Smooth muscle cell (in vitro differentiated cells): ENCODE measurements at regions not wholly inside any gene's neighbourhood (a gene's known extent, or its start where the extent isn't known, plus 50 kb on each side); places are given as distances from the start of the nearest gene placed in this dataset.

Experiments used
- DNase-seq: peaks from one replicate; lab custom pipeline; 2025; ENCODE audit not compliant: unreplicated experiment; lab: John Stamatoyannopoulos, UW
- H2AFZ ChIP-seq: fragments of 200-600 bp; sonication (generic); 2 replicates; pipeline ENCODE4 v1.6.0; 2016; ENCODE audit warnings: antibody characterized with exemption, low read depth, mild to moderate bottlenecking
- H3F3A ChIP-seq: fragments of 200-600 bp; sonication (generic); 2 replicates; pipeline ENCODE4 v1.6.0; 2017; ENCODE audit warnings: antibody characterized with exemption, low read depth
- H3K27ac ChIP-seq: fragments of 200-600 bp; sonication (generic); 2 replicates; pipeline ENCODE4 v1.5.1; 2016; ENCODE audit warnings: low read depth, mild to moderate bottlenecking
- H3K27me3 ChIP-seq: fragments of 200-600 bp; sonication (generic); 2 replicates; pipeline ENCODE4 v1.6.1; 2016; ENCODE audit warnings: low read depth, mild to moderate bottlenecking
- H3K36me3 ChIP-seq: fragments of 200-600 bp; sonication (generic); 2 replicates; pipeline ENCODE4 v1.5.1; 2016; ENCODE audit warnings: low read depth
- H3K4me1 ChIP-seq: fragments of 200-600 bp; sonication (generic); 2 replicates; pipeline ENCODE4 v1.5.1; 2016; ENCODE audit warnings: low read depth
- H3K4me2 ChIP-seq: fragments of 200-600 bp; sonication (generic); 2 replicates; pipeline ENCODE4 v1.6.0; 2016; ENCODE audit warnings: mild to moderate bottlenecking
- H3K4me3 ChIP-seq: fragments of 200-600 bp; sonication (generic); 2 replicates; pipeline ENCODE4 v1.5.1; 2016; ENCODE audit warnings: mild to moderate bottlenecking
- H3K79me2 ChIP-seq: fragments of 200-600 bp; sonication (generic); 2 replicates; pipeline ENCODE4 v1.6.0; 2016; ENCODE audit warnings: low read depth, mild to moderate bottlenecking
- H3K9ac ChIP-seq: fragments of 200-600 bp; sonication (generic); 2 replicates; pipeline ENCODE4 v1.6.0; 2016; ENCODE audit warnings: low read depth
- H3K9me3 ChIP-seq: fragments of 200-600 bp; sonication (generic); replicated peaks from 2 replicates; pipeline ENCODE4 v1.5.1; 2016; ENCODE audit warnings: low read depth
- H4K20me1 ChIP-seq: fragments of 200-600 bp; sonication (generic); 2 replicates; pipeline ENCODE4 v1.6.0; 2016; ENCODE audit warnings: low read depth
- CTCF ChIP-seq: fragments of 200-600 bp; sonication (generic); IDR thresholded peaks from 2 replicates; pipeline ENCODE4 v1.5.1; 2017; ENCODE audit warnings: borderline replicate concordance, mild to moderate bottlenecking, antibody characterized with exemption; ENCODE audit not compliant: insufficient read depth, poor library complexity, severe bottlenecking
- WGBS: methylation state at CpG from one replicate; pipeline ENCODE4 v1.1.7; 2016; ENCODE audit warnings: low lambda C conversion rate; 5-methylcytosine and 5-hydroxymethylcytosine counted together

- Histone ChIP-seq H3F3A (no peaks in the 10 kb centered on the region), H3K4me3 (no peak overlapping the region), H3K9me3 (no peaks in the 10 kb centered on the region), H3K79me2 (no peaks in the 10 kb centered on the region), H3K9ac (no peak overlapping the region), H4K20me1 (no peaks in the 10 kb centered on the region), H2AFZ (no peak overlapping the region), H3K4me1 (no peaks in the 10 kb centered on the region), H3K27ac (no peak overlapping the region), H3K27me3 (no peaks in the 10 kb centered on the region), H3K36me3 (no peaks in the 10 kb centered on the region), H3K4me2 (no peak overlapping the region)
- DNase-seq, result no peak
- TF ChIP-seq CTCF, result no peak
- WGBS, result 74% methylated on average over 5 of the region's 5 CpGs
Observed at GRCh38 chr11:112392904-112393303, 132.2 kb upstream of the PLET1 start.

GRCh38 chr11:112394304-112394703 lies 133.6 kb upstream of the PLET1 start:
- Histone ChIP-seq H3K27me3 (no peaks in the 10 kb centered on the region), H3K4me3 (no peak overlapping the region), H3K79me2 (no peaks in the 10 kb centered on the region), H3K9ac (no peak overlapping the region), H3K9me3 (no peaks in the 10 kb centered on the region), H3K4me1 (no peaks in the 10 kb centered on the region), H2AFZ (no peak overlapping the region), H4K20me1 (no peaks in the 10 kb centered on the region), H3K4me2 (no peak overlapping the region), H3F3A (no peaks in the 10 kb centered on the region), H3K27ac (no peak overlapping the region), H3K36me3 (no peaks in the 10 kb centered on the region)
- DNase-seq, result no peak
- no peak for TF ChIP-seq CTCF
- WGBS, result 70% methylated on average over 3 of the region's 3 CpGs

DNA sequence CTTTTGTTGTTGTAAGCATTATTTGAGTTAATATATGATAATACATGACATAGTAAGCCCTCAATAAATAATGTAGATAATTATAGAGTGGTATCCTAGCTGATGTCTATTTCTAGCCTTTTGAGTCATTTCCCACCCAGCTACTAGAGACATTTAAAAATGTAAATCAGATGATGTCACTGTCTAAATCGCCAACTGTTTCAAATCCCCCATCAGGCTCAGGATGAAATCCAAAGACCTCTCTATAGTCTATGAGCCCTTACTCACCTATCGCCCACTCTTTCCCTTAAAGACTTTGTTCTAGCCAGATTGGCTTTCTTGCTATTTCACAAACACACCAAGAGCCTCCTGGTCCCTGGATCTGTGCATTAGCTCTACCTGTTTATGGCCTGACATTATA lies 135.4 kb upstream of the PLET1 start:
- no peaks in the 10 kb centered on the region for H3K27me3 ChIP-seq
- H3K9me3 ChIP-seq, result no peaks in the 10 kb centered on the region
- no peaks in the 10 kb centered on the region for H3F3A ChIP-seq
- no peaks in the 10 kb centered on the region for H3K79me2 ChIP-seq
- WGBS, result 88% methylated on average over 2 of the region's 2 CpGs
- DNase-seq, result no peak
- H3K9ac ChIP-seq, result no peak overlapping the region
- no peak overlapping the region for H3K4me2 ChIP-seq
- no peak overlapping the region for H3K27ac ChIP-seq
- no peak overlapping the region for H2AFZ ChIP-seq
- no peaks in the 10 kb centered on the region for H3K36me3 ChIP-seq
- no peaks in the 10 kb centered on the region for H3K4me1 ChIP-seq
- H4K20me1 ChIP-seq, result no peaks in the 10 kb centered on the region
- no peak overlapping the region for H3K4me3 ChIP-seq
- no peak for TF ChIP-seq CTCF

DNA sequence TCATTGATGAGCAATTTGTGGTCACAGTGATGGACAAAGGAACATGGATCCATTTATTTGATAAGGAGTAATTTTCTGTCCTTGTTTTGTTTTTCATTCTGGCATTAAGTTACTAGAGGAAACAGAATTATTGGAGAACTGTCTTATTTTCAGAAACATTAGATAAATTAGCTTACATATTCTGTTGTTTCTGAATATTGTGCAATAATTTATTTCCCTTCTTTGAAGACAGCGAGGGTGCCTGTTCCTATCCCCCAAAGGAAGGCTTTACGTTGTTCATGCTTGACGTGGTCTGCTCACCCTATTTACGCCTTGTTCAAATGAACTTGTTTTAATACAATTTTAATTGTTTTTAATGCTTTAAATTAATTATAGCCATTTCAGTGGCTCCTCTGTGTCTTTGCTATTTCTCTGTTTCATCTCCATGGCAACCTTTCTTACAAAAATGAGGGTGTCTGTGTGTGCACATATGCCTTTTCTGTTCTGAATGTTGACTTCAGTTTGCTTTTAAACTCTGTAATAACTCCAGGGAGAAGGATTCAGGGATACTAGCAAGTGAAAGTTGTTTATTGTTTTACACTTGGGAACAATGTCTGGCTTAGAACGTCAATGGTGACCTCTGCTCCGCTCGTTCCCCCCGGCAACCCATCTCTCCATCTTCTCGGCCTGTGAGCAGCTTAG lies 138.3 kb upstream of the PLET1 start:
- Histone ChIP-seq H3K4me1 (no peaks in the 10 kb centered on the region), H3K79me2 (no peaks in the 10 kb centered on the region), H3K27me3 (no peaks in the 10 kb centered on the region), H2AFZ (no peak overlapping the region), H3K36me3 (no peaks in the 10 kb centered on the region), H3K4me3 (no peak overlapping the region), H3K9me3 (no peaks in the 10 kb centered on the region), H3K27ac (no peak overlapping the region), H3F3A (no peaks in the 10 kb centered on the region), H3K9ac (no peak overlapping the region), H3K4me2 (no peak overlapping the region), H4K20me1 (no peaks in the 10 kb centered on the region)
- TF ChIP-seq CTCF, result no peak
- no peak for DNase-seq
- WGBS, result 90% methylated on average over 9 of the region's 9 CpGs
